RWPE2 (cell line): ENCODE measurements at regions not wholly inside any gene's neighbourhood (a gene's known extent, or its start where the extent isn't known, plus 50 kb on each side); places are given as distances from the start of the nearest gene placed in this dataset.

Experiments
- ATAC-seq: fragments of 200-7000 bp; cut with Tn5 transposase; 3 replicates; pipeline ENCODE4 v1.9.1; 2021; ENCODE audit warnings: low read depth
- DNase-seq: peaks from one replicate; pipeline ENCODE4 v3.0.0-alpha.2; 2020; ENCODE audit warnings: low spot score
- H3K27ac ChIP-seq: fragments of 450-650 bp; 2 replicates; pipeline ENCODE4 v1.5.1; 2017; ENCODE audit warnings: mild to moderate bottlenecking; ENCODE audit not compliant: poor library complexity, severe bottlenecking
- H3K27me3 ChIP-seq: fragments of 250-450 bp; sonication (Bioruptor Pico); 2 replicates; pipeline ENCODE4 v1.5.1; 2021; ENCODE audit warnings: mild to moderate bottlenecking, moderate library complexity; ENCODE audit not compliant: insufficient read depth, poor library complexity, severe bottlenecking
- H3K36me3 ChIP-seq: fragments of 250-450 bp; sonication (Bioruptor Pico); 2 replicates; pipeline ENCODE4 v1.5.1; 2020; ENCODE audit warnings: low read depth, mild to moderate bottlenecking, moderate library complexity
- H3K4me1 ChIP-seq: fragments of 250-450 bp; sonication (Bioruptor Pico); 2 replicates; pipeline ENCODE4 v1.5.1; 2021; ENCODE audit warnings: mild to moderate bottlenecking, moderate library complexity; ENCODE audit not compliant: insufficient read depth, poor library complexity, severe bottlenecking
- H3K4me3 ChIP-seq: fragments of 250-450 bp; sonication (Bioruptor Pico); 2 replicates; pipeline ENCODE4 v1.5.1; 2021; ENCODE audit warnings: mild to moderate bottlenecking, moderate library complexity; ENCODE audit not compliant: severe bottlenecking
- H3K9me3 ChIP-seq: fragments of 250-450 bp; sonication (Bioruptor Pico); 2 replicates; pipeline ENCODE4 v1.5.1; 2021; ENCODE audit warnings: mild to moderate bottlenecking, moderate library complexity; ENCODE audit not compliant: severe bottlenecking
- TF ChIP-seq, protein P1 (sequence below): fragments of 450-650 bp; IDR thresholded peaks from one replicate; pipeline ENCODE4 v1.5.1; 2017; ENCODE audit warnings: mild to moderate bottlenecking, moderate library complexity; ENCODE audit not compliant: poor library complexity, severe bottlenecking

DNA sequence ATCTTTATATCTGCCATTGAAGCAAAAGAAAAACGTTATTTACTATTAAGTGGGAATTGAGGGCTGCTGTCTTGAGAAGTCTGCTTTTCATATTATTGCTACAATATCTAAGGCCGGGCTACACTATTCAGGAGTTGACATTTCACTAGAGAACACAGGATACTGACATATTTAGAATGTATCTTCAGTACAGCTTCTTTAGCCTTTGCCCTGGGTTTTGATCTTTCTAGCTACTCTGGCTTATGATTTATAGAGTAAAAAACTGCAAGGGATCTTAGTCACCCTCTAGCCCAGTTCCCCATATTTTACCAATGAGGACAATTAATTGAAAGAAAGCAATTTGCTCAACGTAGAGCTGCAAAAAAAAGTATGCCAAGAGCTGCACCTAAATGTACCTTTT is 307.4 kb upstream of the DPPA4 start:
- no peak overlapping the region for H3K27ac ChIP-seq
- no peaks in the 10 kb centered on the region for H3K9me3 ChIP-seq
- peaks cover 5% of the 10 kb centered on the region for H3K4me1 ChIP-seq
- no peak for DNase-seq
- H3K4me3 ChIP-seq, result no peak overlapping the region
- TF ChIP-seq, protein P1, sequence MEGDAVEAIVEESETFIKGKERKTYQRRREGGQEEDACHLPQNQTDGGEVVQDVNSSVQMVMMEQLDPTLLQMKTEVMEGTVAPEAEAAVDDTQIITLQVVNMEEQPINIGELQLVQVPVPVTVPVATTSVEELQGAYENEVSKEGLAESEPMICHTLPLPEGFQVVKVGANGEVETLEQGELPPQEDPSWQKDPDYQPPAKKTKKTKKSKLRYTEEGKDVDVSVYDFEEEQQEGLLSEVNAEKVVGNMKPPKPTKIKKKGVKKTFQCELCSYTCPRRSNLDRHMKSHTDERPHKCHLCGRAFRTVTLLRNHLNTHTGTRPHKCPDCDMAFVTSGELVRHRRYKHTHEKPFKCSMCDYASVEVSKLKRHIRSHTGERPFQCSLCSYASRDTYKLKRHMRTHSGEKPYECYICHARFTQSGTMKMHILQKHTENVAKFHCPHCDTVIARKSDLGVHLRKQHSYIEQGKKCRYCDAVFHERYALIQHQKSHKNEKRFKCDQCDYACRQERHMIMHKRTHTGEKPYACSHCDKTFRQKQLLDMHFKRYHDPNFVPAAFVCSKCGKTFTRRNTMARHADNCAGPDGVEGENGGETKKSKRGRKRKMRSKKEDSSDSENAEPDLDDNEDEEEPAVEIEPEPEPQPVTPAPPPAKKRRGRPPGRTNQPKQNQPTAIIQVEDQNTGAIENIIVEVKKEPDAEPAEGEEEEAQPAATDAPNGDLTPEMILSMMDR, result no peak
- no peaks in the 10 kb centered on the region for H3K27me3 ChIP-seq
- no peak for ATAC-seq
- no peaks in the 10 kb centered on the region for H3K36me3 ChIP-seq

- DNase-seq (no peak), ATAC-seq (no peak)
- no peak overlapping the region for H3K4me3 ChIP-seq
Observed at GRCh38 chr3:109648027-109648426, 310.7 kb upstream of the DPPA4 start.

GRCh38 chr3:109656225-109656624 is 318.9 kb upstream of the DPPA4 start:
- no peak overlapping the region for H3K4me3 ChIP-seq
- ATAC-seq (no peak), DNase-seq (no peak)
- H3K27ac ChIP-seq, result no peak overlapping the region
- H3K9me3 ChIP-seq, result no peaks in the 10 kb centered on the region
- no peaks in the 10 kb centered on the region for H3K36me3 ChIP-seq
- H3K4me1 ChIP-seq, result no peaks in the 10 kb centered on the region
- peaks cover 3% of the 10 kb centered on the region for H3K27me3 ChIP-seq
- TF ChIP-seq, protein P1, result no peak

More at GRCh38 chr3:109648027-109648426, 310.7 kb upstream of the DPPA4 start:
- H3K4me1 ChIP-seq, result no peaks in the 10 kb centered on the region
- H3K27me3 ChIP-seq, result no peaks in the 10 kb centered on the region
- no peak overlapping the region for H3K27ac ChIP-seq
- TF ChIP-seq, protein P1, result no peak
- H3K36me3 ChIP-seq, result no peaks in the 10 kb centered on the region
- no peaks in the 10 kb centered on the region for H3K9me3 ChIP-seq

- Histone ChIP-seq H3K36me3 (no peaks in the 10 kb centered on the region), H3K27me3 (no peaks in the 10 kb centered on the region), H3K4me1 (peaks cover 1% of the 10 kb centered on the region), H3K9me3 (no peaks in the 10 kb centered on the region), H3K27ac (no peak overlapping the region), H3K4me3 (no peak overlapping the region)
- no peak for ATAC-seq
- TF ChIP-seq, protein P1, result no peak
- no peak for DNase-seq
Observed at GRCh38 chr3:109678600-109678999, 341.3 kb upstream of the DPPA4 start.

DNA sequence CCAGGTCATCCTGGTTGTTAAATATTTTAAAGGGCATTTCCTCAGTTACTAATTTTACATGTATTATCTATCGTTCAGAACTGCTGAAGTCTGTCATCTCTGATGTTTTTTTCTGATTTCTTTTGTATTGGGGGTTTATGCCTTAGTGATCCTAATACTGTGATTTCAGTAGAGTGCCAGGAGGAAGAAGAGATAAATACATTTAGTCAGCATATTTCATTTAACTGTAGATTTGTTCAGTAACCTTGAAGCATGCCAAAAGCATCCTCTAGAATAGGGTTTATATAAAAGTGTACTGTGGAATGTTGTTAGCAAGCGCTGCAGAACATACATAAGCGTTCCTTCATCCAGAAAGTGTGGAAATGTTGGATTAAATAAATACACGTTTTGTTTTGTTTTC is 342.3 kb upstream of the DPPA4 start:
- Histone ChIP-seq H3K4me1 (peaks cover 11% of the 10 kb centered on the region), H3K27me3 (no peaks in the 10 kb centered on the region), H3K27ac (no peak overlapping the region), H3K36me3 (no peaks in the 10 kb centered on the region), H3K9me3 (peaks cover 3% of the 10 kb centered on the region), H3K4me3 (no peak overlapping the region)
- ATAC-seq (no peak), DNase-seq (no peak)
- TF ChIP-seq, protein P1, result no peak
